ENCODE measurements at regions not wholly inside any gene's neighbourhood (a gene's known extent, or its start where the extent isn't known, plus 50 kb on each side); places are given as distances from the start of the nearest gene placed in this dataset. TPM values are rescaled to one million over a fixed set of nuclear protein-coding genes. Genes with fewer than 3 reads are reported as not detected.

Small RNA genes in the stretch of these regions (small RNA-seq; reads per million reads assigned to genes)
- gene RNU6-184P (ENCODE audit: insufficient read depth): not detected
